ENCODE measurements at regions not wholly inside any gene's neighbourhood (a gene's known extent, or its start where the extent isn't known, plus 50 kb on each side); places are given as distances from the start of the nearest gene placed in this dataset. TPM values are rescaled to one million over a fixed set of nuclear protein-coding genes. Genes with fewer than 3 reads are reported as not detected.
A peak's percentile ranks its signal among the peaks of the same experiment; 100 is the strongest.

- peak overlapping the region; percentile 68 for H2AFZ ChIP-seq (ENCODE audit: low read length)
- no peaks in the 10 kb centered on the region for H3K79me2 ChIP-seq (ENCODE audit: low read length)
- no peaks in the 10 kb centered on the region for H3K27me3 ChIP-seq (ENCODE audit: low read length)
- H3K4me1 ChIP-seq (ENCODE audit: low read length), result no peaks in the 10 kb centered on the region
- no peak overlapping the region for H3K27ac ChIP-seq (ENCODE audit: low read length)
- H3K9ac ChIP-seq (ENCODE audit: low read length), result no peak overlapping the region
- no peak for DNase-seq
- H3K4me3 ChIP-seq (ENCODE audit: low read length), result no peak overlapping the region
- no peaks in the 10 kb centered on the region for H3K9me2 ChIP-seq (replicated peaks; ENCODE audit: insufficient read depth, low read length)
- H4K20me1 ChIP-seq (ENCODE audit: insufficient read depth, low read depth, low read length), result no peaks in the 10 kb centered on the region
- H3K4me2 ChIP-seq (ENCODE audit: low read depth, low read length, poor library complexity, severe bottlenecking), result no peak overlapping the region
- no peaks in the 10 kb centered on the region for H3K9me3 ChIP-seq (ENCODE audit: low read length)
- no peaks in the 10 kb centered on the region for H3K36me3 ChIP-seq (ENCODE audit: insufficient read depth, low read length)
Observed at GRCh38 chr3:124671106-124671505, 59.1 kb upstream of the UMPS start.

GRCh38 chr3:124674336-124674735, 55.9 kb upstream of the UMPS start:
- no peaks in the 10 kb centered on the region for H4K20me1 ChIP-seq (ENCODE audit: insufficient read depth, low read depth, low read length)
- H3K27me3 ChIP-seq (ENCODE audit: low read length), result no peaks in the 10 kb centered on the region
- no peak for DNase-seq
- H3K79me2 ChIP-seq (ENCODE audit: low read length), result no peaks in the 10 kb centered on the region
- no peaks in the 10 kb centered on the region for H3K36me3 ChIP-seq (ENCODE audit: insufficient read depth, low read length)
- no peaks in the 10 kb centered on the region for H3K9me3 ChIP-seq (ENCODE audit: low read length)
- no peaks in the 10 kb centered on the region for H3K4me1 ChIP-seq (ENCODE audit: low read length)
- no peaks in the 10 kb centered on the region for H3K9me2 ChIP-seq (replicated peaks; ENCODE audit: insufficient read depth, low read length)
- no peak overlapping the region for H2AFZ ChIP-seq (ENCODE audit: low read length)
- H3K9ac ChIP-seq (ENCODE audit: low read length), result no peak overlapping the region
- no peak overlapping the region for H3K4me3 ChIP-seq (ENCODE audit: low read length)
- no peak overlapping the region for H3K4me2 ChIP-seq (ENCODE audit: low read depth, low read length, poor library complexity, severe bottlenecking)
- no peak overlapping the region for H3K27ac ChIP-seq (ENCODE audit: low read length)

- Histone ChIP-seq H3K9ac (ENCODE audit: low read length) (no peak overlapping the region), H3K9me3 (ENCODE audit: low read length) (no peaks in the 10 kb centered on the region), H3K4me3 (ENCODE audit: low read length) (no peak overlapping the region), H3K27me3 (ENCODE audit: low read length) (no peaks in the 10 kb centered on the region), H2AFZ (ENCODE audit: low read length) (no peak overlapping the region), H3K9me2 (replicated peaks; ENCODE audit: insufficient read depth, low read length) (no peaks in the 10 kb centered on the region), H3K79me2 (ENCODE audit: low read length) (no peaks in the 10 kb centered on the region), H3K27ac (ENCODE audit: low read length) (no peak overlapping the region), H3K4me1 (ENCODE audit: low read length) (no peaks in the 10 kb centered on the region), H4K20me1 (ENCODE audit: insufficient read depth, low read depth, low read length) (no peaks in the 10 kb centered on the region), H3K36me3 (ENCODE audit: insufficient read depth, low read length) (no peaks in the 10 kb centered on the region), H3K4me2 (ENCODE audit: low read depth, low read length, poor library complexity, severe bottlenecking) (no peak overlapping the region)
- no peak for DNase-seq
Observed at GRCh38 chr3:124676236-124676635, 54.0 kb upstream of the UMPS start.

- no peak overlapping the region for H3K4me2 ChIP-seq (ENCODE audit: low read depth, low read length, poor library complexity, severe bottlenecking)
- H3K79me2 ChIP-seq (ENCODE audit: low read length), result no peaks in the 10 kb centered on the region
- no peaks in the 10 kb centered on the region for H3K9me3 ChIP-seq (ENCODE audit: low read length)
- H3K4me3 ChIP-seq (ENCODE audit: low read length), result no peak overlapping the region
- H3K36me3 ChIP-seq (ENCODE audit: insufficient read depth, low read length), result no peaks in the 10 kb centered on the region
- DNase-seq, result no peak
- no peak overlapping the region for H2AFZ ChIP-seq (ENCODE audit: low read length)
- no peak overlapping the region for H3K27ac ChIP-seq (ENCODE audit: low read length)
- no peak overlapping the region for H3K9ac ChIP-seq (ENCODE audit: low read length)
- H3K9me2 ChIP-seq (replicated peaks; ENCODE audit: insufficient read depth, low read length), result no peaks in the 10 kb centered on the region
- no peaks in the 10 kb centered on the region for H3K27me3 ChIP-seq (ENCODE audit: low read length)
- H3K4me1 ChIP-seq (ENCODE audit: low read length), result no peaks in the 10 kb centered on the region
- no peaks in the 10 kb centered on the region for H4K20me1 ChIP-seq (ENCODE audit: insufficient read depth, low read depth, low read length)
Observed at GRCh38 chr3:124679048-124679638, 51.1 kb upstream of the UMPS start.

Small RNA genes in the stretch of these regions (small RNA-seq; reads per million reads assigned to genes)
- not detected for gene MIR5002
- not detected for gene MIR6083
- not detected for gene RNU6-143P

Data from Karpas-422 (cell line).